Smooth muscle cell (in vitro differentiated cells): ENCODE measurements at regions not wholly inside any gene's neighbourhood (a gene's known extent, or its start where the extent isn't known, plus 50 kb on each side); places are given as distances from the start of the nearest gene placed in this dataset.

Experiments used
- DNase-seq: peaks from one replicate; lab custom pipeline; 2025; ENCODE audit not compliant: unreplicated experiment; lab: John Stamatoyannopoulos, UW
- H2AFZ ChIP-seq: fragments of 200-600 bp; sonication (generic); 2 replicates; pipeline ENCODE4 v1.6.0; 2016; ENCODE audit warnings: antibody characterized with exemption, low read depth, mild to moderate bottlenecking
- H3F3A ChIP-seq: fragments of 200-600 bp; sonication (generic); 2 replicates; pipeline ENCODE4 v1.6.0; 2017; ENCODE audit warnings: antibody characterized with exemption, low read depth
- H3K27ac ChIP-seq: fragments of 200-600 bp; sonication (generic); 2 replicates; pipeline ENCODE4 v1.5.1; 2016; ENCODE audit warnings: low read depth, mild to moderate bottlenecking
- H3K27me3 ChIP-seq: fragments of 200-600 bp; sonication (generic); 2 replicates; pipeline ENCODE4 v1.6.1; 2016; ENCODE audit warnings: low read depth, mild to moderate bottlenecking
- H3K36me3 ChIP-seq: fragments of 200-600 bp; sonication (generic); 2 replicates; pipeline ENCODE4 v1.5.1; 2016; ENCODE audit warnings: low read depth
- H3K4me1 ChIP-seq: fragments of 200-600 bp; sonication (generic); 2 replicates; pipeline ENCODE4 v1.5.1; 2016; ENCODE audit warnings: low read depth
- H3K4me2 ChIP-seq: fragments of 200-600 bp; sonication (generic); 2 replicates; pipeline ENCODE4 v1.6.0; 2016; ENCODE audit warnings: mild to moderate bottlenecking
- H3K4me3 ChIP-seq: fragments of 200-600 bp; sonication (generic); 2 replicates; pipeline ENCODE4 v1.5.1; 2016; ENCODE audit warnings: mild to moderate bottlenecking
- H3K79me2 ChIP-seq: fragments of 200-600 bp; sonication (generic); 2 replicates; pipeline ENCODE4 v1.6.0; 2016; ENCODE audit warnings: low read depth, mild to moderate bottlenecking
- H3K9ac ChIP-seq: fragments of 200-600 bp; sonication (generic); 2 replicates; pipeline ENCODE4 v1.6.0; 2016; ENCODE audit warnings: low read depth
- H3K9me3 ChIP-seq: fragments of 200-600 bp; sonication (generic); replicated peaks from 2 replicates; pipeline ENCODE4 v1.5.1; 2016; ENCODE audit warnings: low read depth
- H4K20me1 ChIP-seq: fragments of 200-600 bp; sonication (generic); 2 replicates; pipeline ENCODE4 v1.6.0; 2016; ENCODE audit warnings: low read depth
- CTCF ChIP-seq: fragments of 200-600 bp; sonication (generic); IDR thresholded peaks from 2 replicates; pipeline ENCODE4 v1.5.1; 2017; ENCODE audit warnings: borderline replicate concordance, mild to moderate bottlenecking, antibody characterized with exemption; ENCODE audit not compliant: insufficient read depth, poor library complexity, severe bottlenecking
- WGBS: methylation state at CpG from one replicate; pipeline ENCODE4 v1.1.7; 2016; ENCODE audit warnings: low lambda C conversion rate; 5-methylcytosine and 5-hydroxymethylcytosine counted together

GRCh38 chr4:66926687-66927086 is 618.6 kb downstream of the CENPC start:
- Histone ChIP-seq H4K20me1 (no peaks in the 10 kb centered on the region), H3K27ac (no peak overlapping the region), H3K9me3 (no peaks in the 10 kb centered on the region), H3K4me3 (no peak overlapping the region), H3K79me2 (no peaks in the 10 kb centered on the region), H3K27me3 (no peaks in the 10 kb centered on the region), H3K4me1 (peaks cover 7% of the 10 kb centered on the region), H2AFZ (no peak overlapping the region), H3K4me2 (no peak overlapping the region), H3K9ac (no peak overlapping the region), H3F3A (no peaks in the 10 kb centered on the region), H3K36me3 (no peaks in the 10 kb centered on the region)
- DNase-seq: no peak
- no peak for TF ChIP-seq CTCF
- 85% methylated on average over 3 of the region's 3 CpGs for WGBS

GRCh38 chr4:66923081-66923865 is 622.0 kb downstream of the CENPC start:
- no peaks in the 10 kb centered on the region for H4K20me1 ChIP-seq

GRCh38 chr4:66921433-66921832 is 623.9 kb downstream of the CENPC start:
- H3K9ac ChIP-seq: no peak overlapping the region
- H2AFZ ChIP-seq: no peak overlapping the region
- no peaks in the 10 kb centered on the region for H3K9me3 ChIP-seq
- no peak overlapping the region for H3K4me2 ChIP-seq
- no peaks in the 10 kb centered on the region for H3K4me1 ChIP-seq
- H3K36me3 ChIP-seq: no peaks in the 10 kb centered on the region
- no peaks in the 10 kb centered on the region for H3K79me2 ChIP-seq
- H3K27me3 ChIP-seq: no peaks in the 10 kb centered on the region
- no peak overlapping the region for H3K27ac ChIP-seq
- H3K4me3 ChIP-seq: no peak overlapping the region
- TF ChIP-seq CTCF: no peak
- 72% methylated on average over 5 of the region's 5 CpGs for WGBS
- no peaks in the 10 kb centered on the region for H4K20me1 ChIP-seq
- no peaks in the 10 kb centered on the region for H3F3A ChIP-seq
- no peak for DNase-seq

More at GRCh38 chr4:66923081-66923865, 622.0 kb downstream of the CENPC start:
- H3K9me3 ChIP-seq: no peaks in the 10 kb centered on the region
- no peaks in the 10 kb centered on the region for H3K79me2 ChIP-seq
- no peak overlapping the region for H3K4me3 ChIP-seq
- H3K4me2 ChIP-seq: no peak overlapping the region
- H3K27ac ChIP-seq: no peak overlapping the region
- DNase-seq: no peak
- no peak for TF ChIP-seq CTCF
- peaks cover 7% of the 10 kb centered on the region for H3K4me1 ChIP-seq
- H3K27me3 ChIP-seq: no peaks in the 10 kb centered on the region
- no peaks in the 10 kb centered on the region for H3F3A ChIP-seq
- H3K9ac ChIP-seq: no peak overlapping the region
- H3K36me3 ChIP-seq: no peaks in the 10 kb centered on the region
- H2AFZ ChIP-seq: no peak overlapping the region

DNA sequence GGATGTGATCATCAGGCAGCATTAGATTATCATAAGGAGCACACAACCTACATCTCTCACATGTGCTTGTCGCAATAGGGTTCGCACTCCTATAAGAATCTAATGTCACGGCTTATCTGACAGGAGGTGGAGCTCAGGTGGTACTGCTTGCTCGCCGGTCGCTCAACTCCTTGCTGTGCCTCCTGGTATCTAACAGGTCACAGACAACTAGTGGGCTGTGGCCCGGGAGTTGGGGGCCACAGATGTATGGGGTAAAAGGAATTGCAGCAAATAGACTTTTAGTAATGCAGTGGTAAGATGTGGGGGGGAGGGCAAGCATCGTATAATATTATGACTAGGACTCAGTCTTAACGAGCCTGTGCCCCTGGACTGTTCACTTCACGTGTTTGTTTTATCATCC is 624.8 kb downstream of the CENPC start:
- Histone ChIP-seq H4K20me1 (no peaks in the 10 kb centered on the region), H3K27me3 (no peaks in the 10 kb centered on the region), H3K79me2 (no peaks in the 10 kb centered on the region), H3F3A (no peaks in the 10 kb centered on the region), H3K36me3 (no peaks in the 10 kb centered on the region), H3K9me3 (no peaks in the 10 kb centered on the region), H2AFZ (no peak overlapping the region), H3K4me2 (no peak overlapping the region), H3K9ac (no peak overlapping the region), H3K4me3 (no peak overlapping the region), H3K27ac (no peak overlapping the region), H3K4me1 (no peaks in the 10 kb centered on the region)
- WGBS: 91% methylated on average over 10 of the region's 10 CpGs
- TF ChIP-seq CTCF: no peak
- no peak for DNase-seq
